ENCODE measurements at regions not wholly inside any gene's neighbourhood (a gene's known extent, or its start where the extent isn't known, plus 50 kb on each side); places are given as distances from the start of the nearest gene placed in this dataset.

- TF ChIP-seq CTCF (IDR thresholded peaks at IDR 0.05 in 4 of 5, conservative IDR thresholded peaks at IDR 0.05 in 1 of 5), result no peak
- TF ChIP-seq POLR2A (IDR thresholded peaks at IDR 0.05), result no peak
Measured at GRCh38 chr6:71130277-71130676, 158.3 kb upstream of the OGFRL1 start.
